Adrenal gland (tissue), 5 donors: ENCODE measurements at regions not wholly inside any gene's neighbourhood (a gene's known extent, or its start where the extent isn't known, plus 50 kb on each side); places are given as distances from the start of the nearest gene placed in this dataset.

Experiments used
- POLR2A ChIP-seq, 2 donors: fragments of 450-650 bp; IDR thresholded peaks; one replicate each; pipeline ENCODE4 v1.6.1; 2017; ENCODE audit warnings: antibody characterized with exemption in 2 of 2, mild to moderate bottlenecking in 2 of 2, moderate library complexity in 1 of 2
- TF ChIP-seq, protein P1 (sequence below), 6 experiments: fragments of 450-650 bp in 4 of 6; fragments of 200-600 bp in 2 of 6; sonication (generic) in 1 of 6; IDR thresholded peaks; 1 replicate in 5 of 6; 2 replicates in 1 of 6; pipeline versions ENCODE4 v1.5.1 to v1.8.0; 2016 to 2021; ENCODE audit warnings: antibody characterized with exemption in 6 of 6, mild to moderate bottlenecking in 2 of 6, moderate library complexity in 1 of 6
- donor health status: DM: no; HTN: no; CAD: no.

- TF ChIP-seq, protein P1, sequence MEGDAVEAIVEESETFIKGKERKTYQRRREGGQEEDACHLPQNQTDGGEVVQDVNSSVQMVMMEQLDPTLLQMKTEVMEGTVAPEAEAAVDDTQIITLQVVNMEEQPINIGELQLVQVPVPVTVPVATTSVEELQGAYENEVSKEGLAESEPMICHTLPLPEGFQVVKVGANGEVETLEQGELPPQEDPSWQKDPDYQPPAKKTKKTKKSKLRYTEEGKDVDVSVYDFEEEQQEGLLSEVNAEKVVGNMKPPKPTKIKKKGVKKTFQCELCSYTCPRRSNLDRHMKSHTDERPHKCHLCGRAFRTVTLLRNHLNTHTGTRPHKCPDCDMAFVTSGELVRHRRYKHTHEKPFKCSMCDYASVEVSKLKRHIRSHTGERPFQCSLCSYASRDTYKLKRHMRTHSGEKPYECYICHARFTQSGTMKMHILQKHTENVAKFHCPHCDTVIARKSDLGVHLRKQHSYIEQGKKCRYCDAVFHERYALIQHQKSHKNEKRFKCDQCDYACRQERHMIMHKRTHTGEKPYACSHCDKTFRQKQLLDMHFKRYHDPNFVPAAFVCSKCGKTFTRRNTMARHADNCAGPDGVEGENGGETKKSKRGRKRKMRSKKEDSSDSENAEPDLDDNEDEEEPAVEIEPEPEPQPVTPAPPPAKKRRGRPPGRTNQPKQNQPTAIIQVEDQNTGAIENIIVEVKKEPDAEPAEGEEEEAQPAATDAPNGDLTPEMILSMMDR (IDR thresholded peaks at IDR 0.05) = no peak
- TF ChIP-seq POLR2A (IDR thresholded peaks at IDR 0.05) = no peak
Observed at GRCh38 chr13:79870766-79871165, 389.8 kb downstream of the NDFIP2 start.
